CD4-positive, alpha-beta T cell (primary cell): ENCODE measurements at regions not wholly inside any gene's neighbourhood (a gene's known extent, or its start where the extent isn't known, plus 50 kb on each side); places are given as distances from the start of the nearest gene placed in this dataset.

ENCODE experiments used
- ATAC-seq: fragments of 200-7000 bp; cut with Tn5 transposase; one replicate; pipeline ENCODE4 v1.10.0; 2022; ENCODE audit warnings: mild to moderate bottlenecking; ENCODE audit not compliant: poor library complexity
- CTCF ChIA-PET: fragments of 350-600 bp; sonication (Branson Sonifier 250); formaldehyde crosslinking; loops from one replicate; lab custom pipeline; 2021; ENCODE audit warnings: antibody characterized with exemption, inconsistent platforms; lab: Charles Lee
- POLR2A ChIA-PET: fragments of 350-600 bp; sonication (Branson Sonifier 250); formaldehyde crosslinking; loops from one replicate; lab custom pipeline; 2021; ENCODE audit warnings: antibody characterized with exemption, inconsistent platforms; lab: Charles Lee
- DNase-seq, 14 experiments: peaks; one replicate each; pipeline ENCODE4 v3.0.0-alpha.2; 2013 to 2020; ENCODE audit warnings: mixed read lengths in 2 of 14
- H3K27ac ChIP-seq, 2 donors: one replicate each; pipeline versions ENCODE4 v1.5.1 to v1.7.0; 2013; ENCODE audit warnings: low read length in 2 of 2, low read depth in 1 of 2, mild to moderate bottlenecking in 1 of 2
- H3K27me3 ChIP-seq, 2 experiments: 1 replicate in 1 of 2; 2 replicates in 1 of 2; pipeline versions ENCODE4 v1.6.1 to v1.7.0; 2013; ENCODE audit warnings: low read length in 2 of 2, control low read depth in 1 of 2, mild to moderate bottlenecking in 1 of 2, moderate library complexity in 1 of 2; ENCODE audit not compliant: insufficient read depth in 2 of 2, control insufficient read depth in 1 of 2
- H3K36me3 ChIP-seq: one replicate; pipeline ENCODE4 v1.6.1; 2013; ENCODE audit warnings: low read length, control low read depth; ENCODE audit not compliant: insufficient read depth
- H3K4me1 ChIP-seq: one replicate; pipeline ENCODE4 v1.6.1; 2013; ENCODE audit warnings: low read length, control low read depth; ENCODE audit not compliant: insufficient read depth
- H3K4me3 ChIP-seq: one replicate; pipeline ENCODE4 v1.5.1; 2013; ENCODE audit warnings: mild to moderate bottlenecking, low read length, moderate library complexity
- H3K9me3 ChIP-seq, 2 experiments: 1 replicate in 1 of 2; 2 replicates in 1 of 2; pipeline versions ENCODE4 v1.6.1 to v1.7.0; 2013; ENCODE audit warnings: low read length in 2 of 2, mild to moderate bottlenecking in 2 of 2, control low read depth in 1 of 2, moderate library complexity in 1 of 2; ENCODE audit not compliant: control insufficient read depth in 1 of 2, insufficient read depth in 1 of 2
- H3K27ac Mint-ChIP-seq: one replicate; pipeline ENCODE4 v1.8.0; 2020; ENCODE audit warnings: mixed read lengths
- H3K27me3 Mint-ChIP-seq: one replicate; pipeline ENCODE4 v1.8.0; 2021; ENCODE audit warnings: mixed read lengths
- H3K36me3 Mint-ChIP-seq: one replicate; pipeline ENCODE4 v1.8.0; 2021; ENCODE audit warnings: low read depth, mixed read lengths
- H3K4me1 Mint-ChIP-seq: one replicate; pipeline ENCODE4 v1.8.0; 2021; ENCODE audit warnings: low read depth, mixed read lengths
- H3K4me3 Mint-ChIP-seq: one replicate; pipeline ENCODE4 v1.8.0; 2020; ENCODE audit warnings: mild to moderate bottlenecking, mixed read lengths
- H3K9me3 Mint-ChIP-seq: one replicate; pipeline ENCODE4 v1.8.0; 2020; ENCODE audit warnings: mixed read lengths
- CTCF ChIP-seq: fragments of 200-600 bp; IDR thresholded peaks from one replicate; pipeline ENCODE4 v1.8.0; 2022; ENCODE audit warnings: antibody characterized with exemption, mild to moderate bottlenecking
- intact Hi-C, 2 experiments: fragments of 100-400 bp; cut with DNase I in 1 of 2; cut with micrococcal nuclease in 1 of 2; formaldehyde crosslinking; loops; one replicate each; pipeline versions ENCODE4 v1.15.1 to v1.9.0; 2023 to 2025; cut with DNase I, micrococcal nuclease

GRCh38 chr19:34588846-34589245 is 88.1 kb downstream of the SCGB2B2 start:
- DNase-seq (no peak), ATAC-seq (no peak)
- Mint-ChIP-seq H3K36me3 (peaks cover 13% of the 10 kb centered on the region), H3K27me3 (peaks cover 6% of the 10 kb centered on the region), H3K4me3 (no peak overlapping the region), H3K27ac (no peak overlapping the region), H3K4me1 (no peaks in the 10 kb centered on the region), H3K9me3 (peaks cover 21% of the 10 kb centered on the region)
- ChIA-PET POLR2A (no interaction called here), CTCF (no interaction called here)
- H3K4me1 ChIP-seq: no peaks in the 10 kb centered on the region
- H3K27me3 ChIP-seq: peaks cover 0 to 4% of the 10 kb centered on the region in 2 experiments
- H3K36me3 ChIP-seq: no peaks in the 10 kb centered on the region
- H3K4me3 ChIP-seq: no peak overlapping the region
- intact Hi-C loops: no loop called here
- no peak overlapping the region for H3K27ac ChIP-seq
- no peak for TF ChIP-seq CTCF
- H3K9me3 ChIP-seq: peaks cover 0 to 34% of the 10 kb centered on the region in 2 experiments

- no peak for TF ChIP-seq CTCF
- no peak overlapping the region for H3K4me3 Mint-ChIP-seq
Measured at GRCh38 chr19:34588249-34588648, 88.7 kb downstream of the SCGB2B2 start.

GRCh38 chr19:34580408-34580807 is 96.6 kb downstream of the SCGB2B2 start:
- Mint-ChIP-seq H3K4me1 (no peaks in the 10 kb centered on the region), H3K36me3 (no peaks in the 10 kb centered on the region), H3K27me3 (peaks cover 22% of the 10 kb centered on the region), H3K27ac (no peak overlapping the region), H3K9me3 (peaks cover under 1% of the 10 kb centered on the region), H3K4me3 (no peak overlapping the region)
- Histone ChIP-seq H3K27me3 (peaks cover 0 to 7% of the 10 kb centered on the region in 2 experiments), H3K27ac (no peak overlapping the region), H3K36me3 (no peaks in the 10 kb centered on the region), H3K4me1 (no peaks in the 10 kb centered on the region), H3K4me3 (no peak overlapping the region), H3K9me3 (peaks cover 0 to 54% of the 10 kb centered on the region in 2 experiments)
- ChIA-PET POLR2A (no interaction called here), CTCF (no interaction called here)
- DNase-seq (no peak), ATAC-seq (no peak)
- intact Hi-C loops: no loop called here
- TF ChIP-seq CTCF: no peak

More at GRCh38 chr19:34588249-34588648, 88.7 kb downstream of the SCGB2B2 start:
- H3K4me1 ChIP-seq: no peaks in the 10 kb centered on the region
- peaks cover 0 to 29% of the 10 kb centered on the region in 2 experiments for H3K9me3 ChIP-seq
- ATAC-seq: no peak
- peaks cover 21% of the 10 kb centered on the region for H3K9me3 Mint-ChIP-seq
- H3K36me3 Mint-ChIP-seq: peaks cover 13% of the 10 kb centered on the region
- H3K27ac ChIP-seq: no peak overlapping the region
- POLR2A ChIA-PET: no interaction called here
- no peak overlapping the region for H3K4me3 ChIP-seq
- intact Hi-C loops: no loop called here
- peaks cover 0 to 4% of the 10 kb centered on the region in 2 experiments for H3K27me3 ChIP-seq
- CTCF ChIA-PET: no interaction called here
- no peak for DNase-seq
- peaks cover 6% of the 10 kb centered on the region for H3K27me3 Mint-ChIP-seq
- no peaks in the 10 kb centered on the region for H3K36me3 ChIP-seq
- H3K27ac Mint-ChIP-seq: no peak overlapping the region
- H3K4me1 Mint-ChIP-seq: no peaks in the 10 kb centered on the region
